Activated naive CD4-positive, alpha-beta T cell treated with anti-CD3 and anti-CD28 coated beads, Interleukin-2, amount 50 U/mL, for 16 hours (primary cell): ENCODE measurements at regions not wholly inside any gene's neighbourhood (a gene's known extent, or its start where the extent isn't known, plus 50 kb on each side); places are given as distances from the start of the nearest gene placed in this dataset.
"Not testable (repeated sequence)": the region's sequence is repeated elsewhere in the genome, so short reads cannot be mapped to it uniquely, and the experiment has no call there.

Source experiments
- DNase-seq: peaks from one replicate; pipeline ENCODE4 v3.0.0-alpha.2; 2020

- DNase-seq = no peak
Observed at GRCh38 chr20:33908336-33908735, 85.4 kb upstream of the RALY start.

DNA sequence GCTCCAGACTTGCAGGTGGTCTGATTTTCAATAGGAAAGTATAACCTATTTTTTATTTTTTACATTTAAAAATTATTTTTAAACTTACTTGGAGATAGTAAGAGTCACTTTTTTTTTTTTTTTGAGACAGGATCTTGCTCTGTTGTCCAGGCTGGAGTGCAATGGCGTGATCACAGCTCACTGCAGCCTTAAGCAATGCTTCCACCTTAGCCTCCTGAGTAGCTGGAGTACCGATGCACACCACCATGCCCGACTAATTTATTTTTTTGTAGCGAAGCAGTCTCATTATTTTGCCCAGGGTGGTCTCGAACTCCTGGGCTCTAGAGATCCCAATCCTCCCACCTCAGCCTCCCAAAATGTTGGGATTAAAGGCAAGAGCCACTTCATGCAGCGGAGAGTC is 84.8 kb upstream of the RALY start:
- DNase-seq = no peak

GRCh38 chr20:33909331-33909921 is 84.3 kb upstream of the RALY start:
- DNase-seq = no peak

DNA sequence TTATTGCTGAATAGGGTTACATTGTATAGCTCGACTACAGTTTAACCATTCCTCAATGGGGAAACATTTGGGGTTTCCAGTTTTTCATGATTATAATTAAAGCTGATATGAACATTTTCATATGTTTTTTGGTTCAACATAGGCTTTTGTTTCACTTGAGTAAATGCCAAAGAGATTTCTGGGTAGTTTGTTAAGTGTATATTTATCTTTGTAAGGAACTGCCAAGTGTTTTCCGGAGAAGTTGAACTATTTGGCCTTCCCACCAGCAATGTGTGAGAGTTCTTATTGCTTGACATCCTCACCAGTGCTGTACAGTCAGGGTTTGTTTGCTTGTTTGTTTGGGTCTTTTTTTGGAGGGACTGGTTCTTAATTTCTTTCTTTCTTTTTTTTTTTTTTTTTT is 83.7 kb upstream of the RALY start:
- no peak for DNase-seq

DNA sequence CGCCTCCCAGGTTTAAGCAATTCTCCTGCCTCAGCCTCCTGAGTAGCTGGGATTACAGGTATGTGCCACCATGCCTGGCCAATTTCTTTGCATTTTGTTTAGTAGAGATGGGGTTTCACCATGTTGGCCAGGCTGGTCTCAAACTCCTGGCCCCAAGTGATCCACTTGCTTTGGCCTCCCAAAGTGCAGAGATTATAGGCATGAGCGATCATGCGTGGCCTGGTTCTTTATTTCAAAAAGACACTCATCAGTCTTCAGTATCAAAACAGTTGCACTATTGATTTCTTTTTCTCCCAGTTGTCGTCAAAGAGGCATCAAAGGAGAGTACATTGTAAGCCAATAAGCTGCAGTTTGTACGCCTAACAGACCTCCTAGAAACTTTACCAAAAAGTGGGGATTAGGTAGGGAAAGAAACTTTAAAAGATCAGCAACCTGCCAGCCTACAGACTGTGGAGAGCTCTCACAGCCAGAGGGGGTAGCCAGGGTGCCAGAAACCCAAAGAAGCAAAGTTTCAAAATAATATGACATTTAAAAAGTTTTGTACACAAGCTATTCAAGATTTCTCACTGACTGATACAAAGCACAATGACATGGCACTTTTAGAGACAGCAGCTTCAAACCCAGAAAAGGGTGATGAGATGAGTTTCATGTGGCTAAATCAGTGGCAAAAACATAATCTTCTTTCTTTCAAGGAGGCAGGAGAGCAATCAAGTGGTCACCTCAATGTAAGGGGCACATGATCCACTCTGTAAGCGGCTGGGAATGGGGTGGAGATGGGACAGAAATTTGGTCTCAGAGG is 83.0 kb upstream of the RALY start:
- no peak for DNase-seq

GRCh38 chr20:33914919-33915318 is 78.8 kb upstream of the RALY start:
- peak; percentile 51 for DNase-seq

DNA sequence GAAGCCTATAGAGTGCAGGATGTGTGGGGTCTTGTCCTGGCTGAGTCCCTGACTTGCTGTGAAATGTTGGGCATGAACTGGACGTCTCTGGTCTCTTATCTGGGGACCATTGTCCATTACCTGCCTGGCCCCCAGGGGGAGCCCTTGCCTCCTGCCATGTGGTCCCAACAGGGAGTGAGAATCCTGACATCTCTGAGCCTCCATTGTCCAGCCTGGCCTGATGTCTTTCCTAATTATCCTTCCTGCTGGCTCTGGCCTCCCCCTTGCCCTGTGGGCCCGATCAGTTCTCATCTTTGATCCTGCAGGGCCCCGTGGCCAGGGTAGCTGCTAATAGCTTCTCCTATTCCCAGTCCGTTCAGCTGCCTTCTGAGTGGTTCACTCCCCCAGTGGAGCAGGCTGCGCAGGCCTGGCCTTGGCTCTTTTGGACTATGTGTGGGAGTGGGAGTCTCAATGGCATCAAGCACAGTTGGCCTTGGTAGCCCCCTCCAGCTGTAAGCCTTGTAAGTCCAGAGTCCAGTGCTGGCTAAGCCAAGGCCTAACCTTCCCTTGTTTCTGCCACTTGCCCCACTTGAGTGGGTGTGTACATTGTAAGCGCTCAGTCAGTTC is 77.9 kb upstream of the RALY start:
- DNase-seq = peak; percentile 61

DNA sequence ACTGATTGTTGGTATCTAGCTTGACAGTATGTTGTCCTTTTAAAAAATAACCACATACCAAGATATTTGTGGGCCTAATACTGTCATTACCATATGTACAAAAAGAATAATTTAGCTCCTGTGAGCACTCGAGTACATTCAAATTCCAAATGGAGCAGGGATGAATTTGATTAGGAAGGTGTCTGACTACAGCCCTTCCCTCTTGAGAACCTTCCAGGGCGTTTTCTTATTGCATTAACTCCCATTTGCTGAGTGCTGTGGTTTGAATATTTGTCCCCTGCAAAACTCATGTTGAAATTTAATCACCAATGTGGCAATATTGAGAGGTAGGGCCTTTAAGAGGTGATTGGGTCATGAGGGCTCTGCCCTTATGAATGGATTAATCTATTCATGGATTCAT is 76.9 kb upstream of the RALY start:
- DNase-seq = no peak

- DNase-seq = no peak
Observed at GRCh38 chr20:33917831-33918525, 75.7 kb upstream of the RALY start.

GRCh38 chr20:33918662-33919061 is 75.0 kb upstream of the RALY start:
- no peak for DNase-seq

GRCh38 chr20:33919653-33920052 is 74.1 kb upstream of the RALY start:
- no peak for DNase-seq

DNA sequence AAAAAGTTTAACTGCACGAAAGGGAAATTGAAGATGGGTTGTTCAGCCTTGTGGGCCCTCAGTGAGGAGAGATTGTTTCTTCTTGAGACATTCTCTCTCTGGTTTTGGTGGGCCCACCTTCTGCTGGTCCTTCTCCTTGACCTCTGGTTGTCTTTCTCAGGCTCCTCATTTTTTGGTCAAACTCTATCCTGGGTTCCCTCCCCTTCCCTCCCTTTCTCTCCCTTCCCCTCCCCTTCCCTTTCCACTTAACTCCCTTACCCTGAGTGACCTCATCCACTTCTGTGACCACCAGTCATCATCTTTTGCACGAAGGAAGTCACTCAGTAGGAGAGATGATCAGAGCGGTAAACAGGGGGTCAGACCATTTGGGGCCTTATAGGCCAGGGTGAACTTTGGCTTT is 71.5 kb upstream of the RALY start:
- DNase-seq = no peak

DNA sequence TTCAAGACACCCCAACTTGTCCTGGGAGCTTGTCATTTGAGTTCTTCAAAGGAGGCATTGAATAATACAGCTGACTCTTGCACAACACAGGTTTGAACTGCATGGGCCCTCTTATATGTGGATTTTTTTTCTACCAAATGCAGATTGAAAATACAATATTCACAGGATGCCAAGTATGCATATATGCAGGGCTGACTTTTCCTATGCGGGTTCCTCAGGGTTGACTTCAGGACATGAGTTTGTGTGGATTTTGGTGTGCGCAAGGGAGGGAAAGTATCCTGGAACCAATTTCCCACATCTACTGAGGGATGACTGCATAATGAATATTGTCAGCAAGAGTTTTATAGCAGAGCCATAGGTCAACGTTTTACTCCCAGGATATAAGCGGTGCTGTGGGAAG is 70.0 kb upstream of the RALY start:
- DNase-seq = no peak

DNA sequence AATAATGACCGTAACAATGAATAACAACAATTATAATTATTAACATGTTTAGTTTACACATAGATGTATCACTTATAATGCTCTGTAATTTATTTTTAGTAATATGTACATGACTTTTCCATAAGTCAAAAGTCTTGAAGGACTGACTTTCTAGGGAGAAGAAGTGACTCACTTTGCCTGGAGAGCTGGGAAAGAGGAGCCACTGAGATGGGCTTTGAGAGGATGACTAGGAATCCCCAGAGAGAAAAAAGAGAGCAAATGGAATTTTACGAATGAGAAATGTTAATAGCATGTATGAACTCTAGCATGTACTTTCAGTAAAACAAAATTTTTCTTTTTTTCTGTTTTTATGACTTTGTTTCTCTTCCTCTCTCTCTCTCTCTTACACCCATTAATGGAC is 67.8 kb upstream of the RALY start:
- no peak for DNase-seq

GRCh38 chr20:33926425-33926824 is 67.3 kb upstream of the RALY start:
- DNase-seq = no peak

DNA sequence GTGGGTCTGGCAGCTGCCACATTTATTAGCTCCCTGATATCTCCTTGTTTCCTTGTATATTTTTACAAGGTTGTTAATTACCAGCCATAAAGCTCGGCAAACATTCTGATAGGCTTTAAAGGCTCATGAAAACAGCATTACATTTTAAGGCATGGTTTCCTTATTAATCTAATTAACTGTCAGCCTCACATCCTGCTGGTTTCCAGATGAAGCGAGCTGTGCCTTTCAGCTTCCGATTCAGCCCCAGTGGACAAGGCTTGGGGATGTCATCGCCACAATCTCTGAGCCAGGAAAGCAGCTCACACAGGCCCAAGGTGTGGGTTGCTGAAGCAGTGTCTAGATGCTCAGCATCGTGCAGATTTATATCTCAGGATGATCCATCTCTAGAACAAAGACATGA is 66.0 kb upstream of the RALY start:
- DNase-seq = no peak

GRCh38 chr20:33929917-33930316 is 63.8 kb upstream of the RALY start:
- no peak for DNase-seq

- peak; percentile 49 for DNase-seq
Observed at GRCh38 chr20:33933469-33933909, 60.2 kb upstream of the RALY start.

DNA sequence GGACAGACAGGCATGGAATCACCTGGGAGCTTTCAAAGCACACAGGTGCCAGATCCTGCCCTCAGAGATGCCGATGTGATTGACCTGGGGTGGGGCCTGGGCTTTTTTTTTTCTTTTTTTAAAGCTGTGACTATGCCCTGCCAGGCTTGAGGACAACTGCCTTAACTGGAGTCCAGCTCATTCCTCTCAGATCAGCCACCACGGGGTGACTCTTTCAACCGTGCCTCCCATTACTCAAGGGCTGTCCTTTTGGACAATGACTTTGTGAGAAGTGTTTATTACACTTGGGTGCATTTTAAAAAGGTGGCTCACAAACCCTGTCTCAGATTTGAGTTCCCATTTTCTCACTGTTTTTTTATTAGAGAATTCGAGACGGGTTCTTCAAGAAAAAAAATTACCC is 57.1 kb upstream of the RALY start:
- DNase-seq = no peak

GRCh38 chr20:33939031-33939430 is 54.7 kb upstream of the RALY start:
- not testable (repeated sequence) for DNase-seq

- no peak for DNase-seq
Observed at GRCh38 chr20:33940666-33941065, 53.0 kb upstream of the RALY start.
